Fibroblast of mammary gland (primary cell): ENCODE measurements at regions not wholly inside any gene's neighbourhood (a gene's known extent, or its start where the extent isn't known, plus 50 kb on each side); places are given as distances from the start of the nearest gene placed in this dataset.

Experiments used
- DNase-seq: peaks from one replicate; pipeline ENCODE4 v3.0.0-alpha.2; 2010; ENCODE audit warnings: low read depth
- H3K4me3 ChIP-seq: 2 replicates; pipeline ENCODE4 v1.5.1; 2011; ENCODE audit warnings: low read depth, mild to moderate bottlenecking, low read length, moderate library complexity; ENCODE audit not compliant: control insufficient read depth
- TF ChIP-seq, protein P1 (sequence below): conservative IDR thresholded peaks from 2 replicates; pipeline ENCODE4 v1.5.1; 2011; ENCODE audit warnings: low read depth, low read length, inconsistent platforms; ENCODE audit not compliant: control insufficient read depth, insufficient read depth

DNA sequence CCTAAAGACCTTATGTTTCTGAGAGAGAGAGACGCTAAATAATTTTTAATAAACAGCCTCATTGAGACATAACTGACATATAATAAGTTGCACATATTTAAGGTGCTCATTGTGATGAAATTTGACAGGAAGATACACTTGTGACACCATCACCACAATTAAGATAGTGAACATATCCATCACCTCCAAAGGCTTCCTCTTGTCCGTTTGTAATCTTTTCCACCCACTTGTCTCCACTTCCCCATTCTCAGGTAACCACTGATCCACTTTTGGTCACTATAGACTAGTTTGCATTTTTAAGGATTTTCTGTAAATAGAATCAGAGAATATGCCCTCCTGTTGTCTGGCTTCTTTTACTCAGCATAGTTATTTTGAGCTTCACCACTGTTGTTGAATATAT, 195.1 kb upstream of the WDR11 start:
- TF ChIP-seq, protein P1, sequence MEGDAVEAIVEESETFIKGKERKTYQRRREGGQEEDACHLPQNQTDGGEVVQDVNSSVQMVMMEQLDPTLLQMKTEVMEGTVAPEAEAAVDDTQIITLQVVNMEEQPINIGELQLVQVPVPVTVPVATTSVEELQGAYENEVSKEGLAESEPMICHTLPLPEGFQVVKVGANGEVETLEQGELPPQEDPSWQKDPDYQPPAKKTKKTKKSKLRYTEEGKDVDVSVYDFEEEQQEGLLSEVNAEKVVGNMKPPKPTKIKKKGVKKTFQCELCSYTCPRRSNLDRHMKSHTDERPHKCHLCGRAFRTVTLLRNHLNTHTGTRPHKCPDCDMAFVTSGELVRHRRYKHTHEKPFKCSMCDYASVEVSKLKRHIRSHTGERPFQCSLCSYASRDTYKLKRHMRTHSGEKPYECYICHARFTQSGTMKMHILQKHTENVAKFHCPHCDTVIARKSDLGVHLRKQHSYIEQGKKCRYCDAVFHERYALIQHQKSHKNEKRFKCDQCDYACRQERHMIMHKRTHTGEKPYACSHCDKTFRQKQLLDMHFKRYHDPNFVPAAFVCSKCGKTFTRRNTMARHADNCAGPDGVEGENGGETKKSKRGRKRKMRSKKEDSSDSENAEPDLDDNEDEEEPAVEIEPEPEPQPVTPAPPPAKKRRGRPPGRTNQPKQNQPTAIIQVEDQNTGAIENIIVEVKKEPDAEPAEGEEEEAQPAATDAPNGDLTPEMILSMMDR = no peak
- H3K4me3 ChIP-seq = no peak overlapping the region
- DNase-seq = no peak

- TF ChIP-seq, protein P1 = no peak
- H3K4me3 ChIP-seq = no peak overlapping the region
- no peak for DNase-seq
Observed at GRCh38 chr10:120657371-120657770, 193.8 kb upstream of the WDR11 start.

- H3K4me3 ChIP-seq = no peak overlapping the region
- TF ChIP-seq, protein P1 = no peak
- no peak for DNase-seq
Observed at GRCh38 chr10:120658943-120659885, 191.9 kb upstream of the WDR11 start.

DNA sequence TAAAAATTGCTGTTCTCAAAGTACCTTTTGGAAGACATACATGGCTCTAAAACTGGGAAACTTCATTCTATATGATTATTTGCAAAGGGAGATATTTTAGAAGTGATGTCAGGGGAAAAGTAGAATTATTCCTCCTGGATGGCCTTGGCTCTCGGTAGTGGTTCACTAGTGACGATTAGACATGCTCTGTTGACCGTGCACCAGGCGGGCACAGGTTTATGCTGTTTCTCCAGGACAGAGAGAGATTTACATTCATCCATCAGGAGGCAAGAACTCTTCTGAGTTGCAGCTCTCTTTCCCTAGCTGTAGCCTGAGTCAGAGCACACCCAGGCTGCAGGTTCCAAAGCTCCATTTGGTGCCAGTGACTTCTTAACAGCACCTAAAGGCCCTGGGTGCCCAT, 184.9 kb upstream of the WDR11 start:
- DNase-seq = no peak
- no peak overlapping the region for H3K4me3 ChIP-seq
- TF ChIP-seq, protein P1 = no peak

GRCh38 chr10:120667276-120667675, 183.9 kb upstream of the WDR11 start:
- no peak for DNase-seq
- TF ChIP-seq, protein P1 = no peak
- no peak overlapping the region for H3K4me3 ChIP-seq

- no peak overlapping the region for H3K4me3 ChIP-seq
- DNase-seq = no peak
- TF ChIP-seq, protein P1 = no peak
Observed at GRCh38 chr10:120671491-120671890, 179.7 kb upstream of the WDR11 start.
